HL-60/S4 treated with retinoic acid at 250 ng/mL for 4 days and 3 days (cell line): ENCODE measurements at regions not wholly inside any gene's neighbourhood (a gene's known extent, or its start where the extent isn't known, plus 50 kb on each side); places are given as distances from the start of the nearest gene placed in this dataset.

Source experiments
- in situ Hi-C: fragments of 300-500 bp; cut with MboI; formaldehyde crosslinking; loops from 2 replicates; pipeline ENCODE4 v1.7.0; 2022; ENCODE audit warnings: low sequenced_read_pairs

DNA sequence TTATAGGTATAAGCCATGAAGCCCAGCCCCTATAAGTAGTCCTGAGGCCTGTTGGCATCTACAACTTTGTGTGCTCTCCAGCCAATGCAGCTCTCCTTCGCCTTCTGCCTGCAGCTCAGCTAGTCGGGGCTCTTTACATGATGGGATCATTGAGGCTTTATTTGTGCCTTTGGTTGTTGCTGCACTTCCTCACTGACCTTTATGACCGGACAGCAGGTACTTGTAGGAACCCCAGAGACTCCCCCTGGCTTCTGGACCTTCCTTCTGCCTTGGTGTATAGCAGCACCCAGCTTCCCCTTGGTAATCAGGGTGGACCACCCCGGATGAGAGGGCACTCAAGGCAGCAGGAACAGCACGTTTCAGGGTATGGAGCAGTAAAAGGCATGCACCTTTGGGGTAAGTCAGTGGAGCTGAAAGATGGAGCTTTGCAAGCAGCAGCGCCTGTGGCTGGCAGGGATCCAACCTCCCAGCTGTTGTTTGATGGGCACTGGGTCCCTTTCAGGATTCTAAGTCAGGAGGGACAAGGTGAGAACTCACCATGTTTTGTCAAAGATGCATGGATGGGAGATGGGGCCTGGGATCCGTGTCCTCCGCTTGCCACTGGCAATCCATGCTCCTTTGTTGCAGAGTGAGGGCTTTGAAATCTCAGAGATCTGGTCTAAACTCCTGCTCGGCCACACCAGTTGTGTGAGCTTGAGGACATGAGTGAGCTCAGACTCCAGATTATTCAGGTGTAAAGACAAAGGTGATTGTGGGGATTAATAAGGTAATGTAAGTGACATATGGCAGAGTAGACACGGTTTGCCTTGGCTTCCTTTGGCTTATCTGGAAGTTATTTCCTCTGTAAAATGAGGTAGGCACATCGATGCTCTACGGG, 65.1 kb upstream of the KLF13 start:
- in situ Hi-C loops: loop anchor here (10.0 kb wide), 1 partner anchor 57 kb away; no protein-coding TSS in a partner anchor

DNA sequence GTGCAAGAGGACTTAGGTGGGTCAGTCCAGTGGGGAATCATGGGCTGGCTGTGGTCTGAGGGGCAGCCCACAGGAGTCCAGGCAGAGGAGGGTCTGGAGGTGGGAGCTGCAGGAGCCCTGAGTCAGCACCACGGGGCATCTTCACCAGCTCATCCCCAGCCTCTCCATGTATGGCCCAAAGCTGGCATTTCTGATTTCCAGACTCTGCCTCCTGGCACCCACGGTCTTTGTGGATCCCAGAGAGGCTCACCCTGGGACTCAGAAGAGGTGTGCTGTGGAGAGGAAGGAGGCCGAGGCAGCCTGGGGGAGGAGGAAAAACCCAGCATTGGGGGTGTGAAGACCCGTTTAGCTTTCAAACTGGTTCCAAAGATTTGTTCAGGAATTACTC, 64.5 kb upstream of the KLF13 start:
- in situ Hi-C loops: loop anchor here (10.0 kb wide), 1 partner anchor 57 kb away; no protein-coding TSS in a partner anchor

DNA sequence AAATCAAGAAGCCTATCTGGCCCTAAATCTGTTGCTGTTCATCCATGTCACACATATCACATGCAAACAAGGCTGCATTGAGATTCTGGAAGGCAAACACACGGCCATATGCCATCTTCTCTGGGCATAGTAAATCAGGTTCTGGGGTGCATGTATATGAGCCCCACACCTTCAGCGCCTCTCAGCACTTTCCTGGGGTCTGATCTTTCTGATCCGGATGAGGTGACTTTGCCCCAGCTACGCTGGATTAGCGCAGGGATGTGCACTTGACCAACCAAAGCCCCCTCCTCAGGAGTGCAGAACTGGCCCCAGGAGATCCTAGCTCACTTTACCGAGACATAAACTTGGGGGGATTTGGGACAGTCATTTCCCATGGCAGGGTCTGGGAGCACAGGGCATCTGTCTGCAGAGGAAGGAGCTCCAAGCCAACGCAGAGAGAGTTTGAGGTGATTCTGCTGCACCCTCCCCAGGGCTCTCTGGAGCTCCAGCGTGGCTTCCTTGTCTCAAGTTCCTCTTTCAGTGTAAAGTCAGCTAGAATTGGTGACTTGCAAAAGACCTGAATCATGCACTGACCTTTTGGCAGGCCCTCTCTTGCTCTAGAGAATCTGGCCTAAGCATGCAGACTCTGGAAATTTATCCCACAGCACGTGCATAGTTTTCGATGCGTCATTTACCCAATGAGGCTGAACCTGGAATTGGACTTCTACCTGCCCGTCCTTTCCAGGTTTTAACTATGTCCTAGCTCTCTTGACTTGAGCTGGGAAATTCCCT, 63.5 kb upstream of the KLF13 start:
- in situ Hi-C loops: loop anchor here (10.0 kb wide), 1 partner anchor 58 kb away; no protein-coding TSS in a partner anchor

DNA sequence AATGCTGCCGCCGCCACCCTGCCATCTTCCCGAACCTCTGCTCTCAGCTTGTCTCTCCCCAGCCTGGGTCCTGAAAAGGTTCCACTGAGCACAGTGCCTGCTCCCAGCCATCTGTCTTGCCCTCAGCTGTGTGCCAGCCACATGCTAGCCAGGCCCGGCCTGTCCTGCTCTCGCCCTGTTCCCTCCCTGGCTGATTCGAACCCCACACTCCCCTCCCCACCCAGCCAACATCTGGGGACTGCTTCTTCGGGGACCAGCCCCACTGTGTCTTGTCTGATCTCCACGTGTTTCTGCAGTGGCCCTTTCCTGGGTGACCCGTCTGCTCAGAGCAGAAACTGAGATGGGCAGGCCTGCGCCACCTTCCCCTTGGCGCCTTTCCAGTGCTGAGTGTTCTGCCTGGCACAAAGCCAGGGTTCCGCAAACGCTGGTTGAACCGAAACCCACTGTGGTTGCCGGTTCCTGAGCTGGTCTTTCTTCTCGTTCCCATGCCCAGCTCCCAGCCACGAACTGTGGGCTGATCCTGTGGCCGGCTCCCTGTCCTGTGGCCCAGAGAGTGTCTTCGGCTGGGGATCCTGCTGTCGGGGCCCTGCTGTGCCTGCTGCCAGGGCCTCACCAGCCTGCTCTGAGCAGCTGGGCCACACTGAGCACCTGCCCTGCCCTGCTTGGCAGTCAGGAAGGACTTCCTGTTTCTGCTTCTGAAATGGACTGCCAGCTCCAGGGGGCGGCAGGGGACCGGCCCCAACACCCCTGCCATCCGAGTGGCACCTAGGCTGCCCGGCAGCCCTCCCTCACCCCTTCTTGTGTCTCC, 62.7 kb upstream of the KLF13 start:
- in situ Hi-C loops: loop anchor here (10.0 kb wide), 1 partner anchor 59 kb away; no protein-coding TSS in a partner anchor

DNA sequence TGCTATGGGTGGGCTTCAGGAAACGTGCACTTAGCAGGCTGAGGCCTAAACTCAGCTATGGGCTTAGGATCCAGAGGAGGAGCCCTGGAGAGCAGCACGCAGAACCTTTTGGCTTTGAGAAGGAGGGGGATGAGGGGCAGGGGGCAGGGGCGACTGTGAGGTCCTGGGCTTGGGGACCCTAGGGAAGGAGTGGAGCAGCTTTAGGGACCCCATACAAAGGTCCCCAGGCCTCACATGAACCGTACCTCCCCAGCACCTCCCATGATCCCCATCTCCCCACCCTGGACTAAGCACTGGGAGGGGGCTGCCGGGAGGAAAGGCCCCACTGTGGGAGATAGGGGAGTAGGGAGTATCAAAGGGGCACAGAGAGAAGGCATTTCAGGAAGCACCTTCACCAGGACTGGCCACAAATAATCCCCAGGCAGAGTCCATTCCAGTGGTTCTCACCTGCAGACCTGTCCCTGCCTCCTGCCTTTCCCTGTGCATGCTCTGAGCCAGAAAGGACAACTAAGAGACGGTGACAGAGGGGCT, 62.0 kb upstream of the KLF13 start:
- in situ Hi-C loops: loop anchor here (10.0 kb wide), 1 partner anchor 60 kb away; no protein-coding TSS in a partner anchor

DNA sequence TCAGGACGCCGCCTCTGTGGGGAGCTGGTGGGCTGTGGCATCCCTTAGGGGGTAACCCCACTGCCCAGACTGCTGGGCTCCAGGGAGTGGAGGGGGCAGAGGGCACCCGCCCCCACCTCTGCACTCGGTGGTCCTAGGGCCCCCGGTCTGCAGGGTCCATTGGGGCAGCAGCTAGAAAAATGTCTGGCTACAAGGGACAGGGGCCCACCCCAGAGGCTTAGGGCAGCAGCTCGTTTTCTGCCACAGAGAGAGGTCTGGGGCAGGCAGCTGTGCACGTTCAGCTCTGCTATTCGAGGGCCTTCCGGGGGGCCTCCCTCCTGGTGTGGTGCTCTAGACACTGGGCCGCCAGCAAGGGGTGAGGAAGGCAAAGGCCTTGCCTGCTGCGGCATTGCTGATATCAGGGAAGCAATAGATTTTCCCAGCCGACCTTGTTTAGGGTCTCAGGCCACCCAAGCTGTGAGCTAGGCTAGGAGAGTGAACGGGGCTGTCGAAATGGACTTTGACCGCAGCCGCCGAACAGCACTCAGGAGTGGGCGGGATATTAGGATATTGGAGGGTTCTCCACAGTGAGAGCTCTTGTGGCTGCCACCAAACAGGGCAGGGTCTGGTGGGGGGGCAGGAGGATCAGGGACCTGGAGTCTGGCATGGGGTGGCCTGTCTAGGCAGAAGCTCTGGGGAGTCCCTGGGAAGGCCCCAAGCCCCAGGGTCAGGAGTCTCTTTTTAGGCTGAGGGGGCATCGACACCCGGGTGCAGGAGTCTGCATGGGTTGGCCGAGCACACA, 61.4 kb upstream of the KLF13 start:
- in situ Hi-C loops: loop anchor here (10.0 kb wide), 1 partner anchor 60 kb away; no protein-coding TSS in a partner anchor

DNA sequence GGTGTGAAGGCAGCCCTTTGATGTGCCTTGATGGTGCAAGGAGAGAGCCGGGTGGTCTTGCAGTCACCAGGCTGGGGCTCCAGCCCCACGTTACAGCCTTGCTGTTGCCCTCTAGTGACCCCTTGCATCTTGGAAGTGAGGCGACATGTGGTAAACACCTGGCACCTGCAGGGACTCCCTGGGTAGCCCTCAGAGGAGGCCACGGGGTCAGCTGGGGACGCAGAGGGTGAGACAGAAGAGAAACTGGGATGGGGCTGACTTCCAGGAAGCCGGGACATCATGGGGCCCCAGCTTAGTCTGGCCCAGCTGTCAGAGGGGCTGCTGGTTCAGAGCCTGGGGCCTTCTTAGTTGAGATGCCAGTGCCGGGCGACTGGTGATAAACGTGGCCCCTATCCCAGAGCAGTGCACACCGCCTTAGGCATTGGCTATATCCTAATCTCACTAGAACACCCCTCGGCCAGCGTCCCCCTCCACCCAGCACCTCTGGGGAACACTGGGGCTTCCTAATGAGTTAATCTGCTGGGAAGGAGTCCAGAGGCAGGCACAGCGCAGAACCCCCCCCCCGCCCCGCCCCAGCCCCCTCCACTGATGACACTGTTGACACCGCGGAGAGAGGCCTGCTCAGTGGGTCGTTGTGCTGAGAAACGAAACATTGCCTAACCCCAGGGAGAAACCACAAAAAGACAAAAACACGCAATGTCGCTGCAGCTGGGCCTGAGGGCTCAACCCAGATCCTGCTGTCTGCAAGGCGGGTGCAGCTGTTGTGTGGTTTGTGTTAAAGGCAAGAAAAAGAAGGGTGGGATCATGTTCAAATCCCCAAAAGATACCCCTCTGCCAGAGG, 60.5 kb upstream of the KLF13 start:
- in situ Hi-C loops: loop anchor here (10.0 kb wide), 1 partner anchor 61 kb away; no protein-coding TSS in a partner anchor

DNA sequence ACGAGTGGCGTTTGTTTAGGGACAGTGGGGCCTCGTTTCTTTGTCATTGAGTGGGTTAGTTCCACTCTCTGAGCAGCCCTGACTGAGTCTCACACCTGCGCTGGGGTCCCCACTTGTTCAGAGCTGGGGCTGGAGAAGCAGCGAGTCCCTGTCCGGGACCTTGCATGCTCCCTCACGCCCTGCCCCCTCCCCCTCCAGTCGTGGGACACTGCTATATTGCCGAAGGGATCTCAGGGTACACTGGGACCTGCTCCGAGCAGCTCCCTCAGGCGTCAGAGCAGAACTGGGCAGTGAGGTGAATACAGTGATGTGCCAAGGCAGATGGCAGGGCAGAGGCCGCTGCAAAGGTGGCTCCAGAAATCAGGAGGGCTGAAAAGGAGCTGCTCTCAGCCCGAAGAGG, 59.9 kb upstream of the KLF13 start:
- in situ Hi-C loops: loop anchor here (10.0 kb wide), 1 partner anchor 62 kb away; no protein-coding TSS in a partner anchor

DNA sequence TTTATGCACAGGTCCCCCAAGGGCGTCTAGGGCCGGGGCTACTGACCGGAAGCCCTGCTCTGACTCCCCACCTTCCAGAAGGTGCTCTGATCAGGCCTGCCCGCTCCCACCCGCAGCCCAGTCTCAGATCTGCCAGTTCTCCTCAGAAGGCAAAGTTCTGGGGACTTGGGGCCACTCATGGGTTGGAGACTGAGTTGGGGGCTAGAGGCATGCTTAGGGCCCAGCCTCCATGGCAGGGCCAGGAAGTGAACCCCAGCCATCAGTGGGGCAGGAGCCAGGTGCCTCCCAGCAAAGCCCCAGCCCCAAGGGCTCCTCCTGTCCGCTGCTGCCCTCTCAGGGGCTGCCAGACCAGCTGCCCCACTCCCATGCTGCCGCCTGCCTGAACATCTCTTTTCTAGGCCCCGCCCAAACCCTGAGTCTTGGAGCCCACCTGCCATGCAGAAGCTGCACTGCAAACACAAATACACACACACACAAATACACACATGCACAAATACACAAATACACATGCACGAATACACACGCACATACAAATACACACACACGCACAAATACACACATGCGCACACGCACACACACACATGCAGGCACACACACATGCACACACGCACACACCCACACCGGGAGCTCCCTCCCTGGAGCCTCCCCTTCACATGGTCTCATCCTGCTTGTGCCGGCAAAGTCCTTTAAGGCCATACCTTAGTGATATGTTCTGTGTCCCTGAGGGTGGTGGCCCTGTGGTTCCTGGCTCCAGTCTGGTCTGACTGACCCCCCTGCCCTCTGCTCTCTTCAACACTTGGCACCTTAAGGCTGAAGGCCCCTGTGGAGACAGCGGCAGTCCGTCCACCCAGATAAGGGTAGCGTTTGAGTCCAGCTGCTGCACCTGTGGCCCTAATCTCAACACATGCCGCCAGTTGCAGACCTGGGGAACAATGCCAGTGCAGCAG, 59.2 kb upstream of the KLF13 start:
- in situ Hi-C loops: loop anchor here (10.0 kb wide), 1 partner anchor 63 kb away; no protein-coding TSS in a partner anchor

DNA sequence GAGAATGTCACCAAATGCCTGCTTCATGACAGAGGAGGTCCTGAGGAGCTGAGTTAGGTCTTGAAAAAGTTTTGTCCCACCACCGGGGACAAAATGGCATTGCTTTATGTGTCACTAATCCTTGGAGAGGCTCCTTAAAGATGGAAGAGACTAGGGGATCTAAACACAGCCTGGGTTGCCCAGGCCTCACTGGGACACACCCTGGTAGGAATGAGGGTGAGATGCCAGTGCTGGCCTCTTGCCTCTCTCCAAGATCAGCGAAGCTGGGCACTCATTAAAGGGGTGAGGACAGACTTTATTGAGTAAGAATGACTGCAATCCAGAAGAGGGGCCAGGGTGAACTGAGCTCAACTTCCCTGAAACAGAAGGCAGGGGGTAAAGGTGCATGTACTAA, 58.5 kb upstream of the KLF13 start:
- in situ Hi-C loops: loop anchor here (10.0 kb wide), 1 partner anchor 63 kb away; no protein-coding TSS in a partner anchor

DNA sequence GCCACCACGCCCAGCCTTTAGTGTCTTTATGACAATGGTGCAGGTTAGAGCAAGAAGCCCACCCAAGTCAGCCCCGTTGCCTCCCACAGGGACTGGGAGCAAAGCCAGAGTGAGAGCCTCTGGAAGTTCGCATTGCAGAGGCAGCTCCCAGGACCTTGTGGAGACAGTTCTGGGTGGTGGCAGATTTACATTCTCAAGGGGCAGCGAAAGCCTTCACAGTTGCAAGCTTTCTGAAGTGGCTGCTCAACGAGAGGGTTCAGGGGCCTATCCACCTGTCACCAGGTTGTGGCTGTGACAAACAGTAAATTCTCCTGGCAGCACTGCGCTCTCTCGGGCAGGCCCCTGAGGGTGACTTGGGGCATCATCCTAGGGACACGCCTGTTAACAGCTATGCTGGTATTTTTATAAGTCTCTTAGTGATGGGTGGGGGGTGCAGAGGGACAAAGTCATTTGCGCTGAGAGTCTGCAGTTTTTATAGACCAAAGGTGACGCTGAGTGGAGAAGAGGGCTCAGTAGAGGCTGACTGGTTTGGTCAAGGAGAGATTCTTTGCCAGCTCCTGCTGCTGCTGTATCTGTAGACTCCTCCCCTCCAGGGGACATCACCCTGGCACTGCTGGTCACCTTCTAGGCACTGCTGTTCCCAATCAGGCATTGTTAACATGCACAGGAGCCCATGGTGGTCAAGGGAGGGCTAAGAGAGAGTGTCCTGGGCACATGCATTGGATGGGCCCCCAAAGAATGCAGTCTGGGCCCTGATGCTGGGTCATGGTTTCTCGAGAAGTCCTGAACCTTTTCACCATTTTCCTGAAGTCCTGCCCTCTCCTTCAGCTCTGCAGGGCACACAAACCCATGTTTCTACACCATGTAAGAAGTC, 57.5 kb upstream of the KLF13 start:
- in situ Hi-C loops: loop anchor here (10.0 kb wide), 1 partner anchor 64 kb away; no protein-coding TSS in a partner anchor

DNA sequence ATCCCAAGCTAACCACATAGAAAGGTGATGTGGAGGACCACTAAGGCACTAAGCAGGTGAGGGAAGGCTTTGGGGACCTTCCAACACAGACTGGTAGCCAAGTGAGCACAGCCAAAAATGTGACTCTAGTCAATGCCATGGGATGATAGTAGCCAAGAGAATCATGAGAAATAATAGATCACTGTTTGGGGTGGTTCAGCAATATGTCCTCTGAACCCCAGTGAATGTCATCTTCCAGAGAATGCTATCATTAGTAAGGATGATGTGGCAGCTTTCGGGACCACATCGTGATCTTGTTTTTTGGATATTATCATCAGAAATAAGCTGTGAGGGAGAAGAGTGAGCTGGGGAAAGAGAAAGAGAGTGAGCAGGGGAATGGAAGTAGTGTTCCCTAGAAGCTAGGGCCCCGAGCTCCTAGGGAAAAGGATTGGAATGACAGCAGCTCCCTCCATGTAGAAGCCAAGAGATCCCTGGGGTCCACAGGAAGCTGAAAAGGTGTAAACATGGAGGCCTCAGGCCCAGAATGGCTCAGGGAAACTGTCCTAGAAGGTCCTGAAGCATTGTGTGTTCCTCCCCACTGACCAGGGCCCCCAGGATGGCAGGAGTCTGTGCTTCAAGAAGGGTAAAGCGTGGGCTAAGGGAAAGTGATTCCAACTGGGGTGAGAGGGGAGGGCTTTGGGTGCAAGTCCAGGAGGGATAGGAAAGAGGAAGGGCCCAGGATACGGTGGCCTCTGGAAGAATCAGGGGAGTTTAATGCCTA, 56.6 kb upstream of the KLF13 start:
- in situ Hi-C loops: loop anchor here (10.0 kb wide), 1 partner anchor 65 kb away; no protein-coding TSS in a partner anchor

DNA sequence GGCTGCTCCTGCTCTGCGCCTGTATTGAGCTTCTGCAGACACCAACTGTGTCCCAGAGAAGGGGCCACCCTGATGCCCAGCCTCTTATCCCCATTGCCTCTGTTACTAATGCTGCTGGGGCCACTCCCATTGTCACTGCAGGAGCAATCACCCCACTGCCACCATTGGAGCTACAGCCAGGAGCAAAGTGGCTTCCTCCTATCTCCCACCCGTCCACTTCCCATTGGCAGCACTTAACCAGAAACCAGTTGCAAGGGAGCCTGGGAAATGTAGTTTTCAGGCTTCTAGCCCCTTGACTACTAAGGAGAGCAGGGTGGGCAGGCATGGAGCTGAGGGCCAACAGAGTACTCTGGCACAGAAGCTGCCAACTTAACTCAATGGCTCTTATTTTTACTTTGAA, 55.9 kb upstream of the KLF13 start:
- in situ Hi-C loops: no loop called here

DNA sequence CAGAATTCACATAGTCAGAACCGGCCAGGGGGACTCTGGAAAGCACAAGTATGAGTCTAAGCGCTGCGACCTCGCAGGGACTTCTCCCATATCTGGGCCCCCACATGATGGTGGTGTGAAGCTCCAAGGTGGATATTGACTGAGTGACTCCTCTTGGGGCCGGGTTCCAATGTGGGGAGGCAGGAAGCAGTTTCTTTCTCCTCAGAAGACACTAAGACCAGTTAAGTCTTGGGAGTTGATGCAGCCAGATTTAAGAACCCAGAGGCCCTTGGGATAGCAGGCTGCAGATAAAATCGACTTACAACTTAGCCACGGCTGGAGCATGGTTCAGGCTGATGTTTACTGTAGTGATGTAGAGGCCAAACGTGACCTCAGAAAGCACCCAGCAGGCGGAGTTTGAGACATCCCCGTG, 55.4 kb upstream of the KLF13 start:
- in situ Hi-C loops: no loop called here

DNA sequence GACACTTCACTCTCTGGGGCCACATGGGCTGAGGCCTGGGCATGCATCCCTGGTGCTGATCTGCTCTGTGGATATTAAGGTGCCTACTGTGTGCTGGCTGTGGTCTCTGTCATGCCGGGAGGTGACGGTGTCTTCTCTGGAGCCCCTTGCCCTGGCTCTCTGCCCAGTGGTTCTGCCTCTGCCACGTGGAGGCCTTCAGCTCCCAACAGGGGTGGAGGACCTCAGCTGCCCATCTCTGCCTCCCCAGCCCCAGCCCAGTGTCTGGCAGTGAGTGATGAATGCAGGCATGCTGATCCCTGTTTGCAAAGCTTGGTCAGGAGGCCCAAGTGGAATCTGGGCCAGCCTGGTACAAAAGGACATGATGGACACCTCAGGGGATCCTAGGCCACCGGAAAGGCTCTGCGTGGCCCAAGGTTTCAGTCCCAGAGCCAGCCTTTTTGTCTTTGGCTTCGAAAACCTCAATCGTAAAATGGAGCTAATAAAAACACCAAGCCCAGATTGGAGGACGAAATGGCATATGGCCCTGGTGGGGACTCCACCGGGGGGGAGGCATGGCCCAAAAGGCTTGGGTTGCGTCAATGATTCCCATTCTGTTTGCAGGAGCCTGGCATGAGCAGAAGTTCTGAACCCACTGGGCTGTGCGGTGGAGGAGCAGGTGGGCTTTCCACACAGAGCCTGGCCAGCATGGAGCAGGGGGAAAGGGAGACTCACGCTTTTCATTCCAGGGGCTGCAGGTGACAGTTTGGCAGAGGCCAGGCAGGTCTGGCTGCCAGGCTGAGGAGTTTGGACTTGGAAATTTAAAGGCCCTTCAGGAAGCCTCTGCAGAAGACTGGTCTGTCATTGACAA, 54.7 kb upstream of the KLF13 start:
- in situ Hi-C loops: no loop called here
